Right renal cortex interstitium (tissue), 3 donors: ENCODE measurements at regions not wholly inside any gene's neighbourhood (a gene's known extent, or its start where the extent isn't known, plus 50 kb on each side); places are given as distances from the start of the nearest gene placed in this dataset.
"Not testable (repeated sequence)": the region's sequence is repeated elsewhere in the genome, so short reads cannot be mapped to it uniquely, and the experiment has no call there.

Experiments used
- DNase-seq, 3 donors: peaks; one replicate each; pipeline ENCODE4 v3.0.0-alpha.2; 2013; ENCODE audit warnings: low read depth in 3 of 3, low spot score in 2 of 3

GRCh38 chr2:122038816-122039215 is 283.4 kb downstream of the TSN start:
- DNase-seq: not testable (repeated sequence)

DNA sequence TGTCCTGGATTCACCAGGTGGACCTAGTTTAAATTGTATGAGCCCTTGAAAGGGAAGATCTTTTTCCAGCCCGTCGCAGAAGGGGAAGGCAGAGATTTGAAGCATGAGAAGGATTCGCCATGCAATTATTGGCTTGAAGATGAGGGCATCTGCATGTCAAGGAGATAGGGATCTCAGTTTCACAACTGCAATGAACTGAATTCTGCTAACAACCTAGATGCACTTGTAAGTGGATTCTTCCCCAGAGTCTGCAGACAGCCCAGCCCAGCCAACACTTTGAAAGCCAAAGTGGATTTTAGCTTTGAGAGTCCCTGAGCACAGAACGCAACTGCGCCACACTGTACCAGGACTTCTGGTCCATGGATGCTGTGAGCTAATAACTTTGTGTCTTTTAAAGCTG is 286.0 kb downstream of the TSN start:
- DNase-seq: no peak

GRCh38 chr2:122051659-122052058 is 296.2 kb downstream of the TSN start:
- DNase-seq: not testable (repeated sequence)

DNA sequence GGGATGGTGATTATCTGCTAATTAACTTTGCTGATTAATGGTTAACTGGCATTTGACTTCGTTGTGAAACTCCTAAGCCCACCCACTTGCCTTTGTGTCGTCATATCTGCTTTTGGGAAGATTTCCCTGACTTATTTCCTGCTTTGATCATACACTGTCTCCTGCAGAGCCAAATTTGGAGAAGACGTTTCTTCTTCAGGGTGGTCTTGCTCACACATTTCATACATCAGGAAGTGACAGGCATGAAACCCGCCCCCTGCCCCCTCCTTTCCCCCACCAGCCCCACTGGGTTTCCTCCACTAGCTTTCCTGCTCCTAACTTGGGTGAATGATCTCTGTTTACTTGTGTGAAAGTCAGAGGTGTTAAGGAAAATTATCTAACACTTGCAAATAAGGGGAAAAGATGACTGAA is 300.1 kb downstream of the TSN start:
- DNase-seq: no peak

DNA sequence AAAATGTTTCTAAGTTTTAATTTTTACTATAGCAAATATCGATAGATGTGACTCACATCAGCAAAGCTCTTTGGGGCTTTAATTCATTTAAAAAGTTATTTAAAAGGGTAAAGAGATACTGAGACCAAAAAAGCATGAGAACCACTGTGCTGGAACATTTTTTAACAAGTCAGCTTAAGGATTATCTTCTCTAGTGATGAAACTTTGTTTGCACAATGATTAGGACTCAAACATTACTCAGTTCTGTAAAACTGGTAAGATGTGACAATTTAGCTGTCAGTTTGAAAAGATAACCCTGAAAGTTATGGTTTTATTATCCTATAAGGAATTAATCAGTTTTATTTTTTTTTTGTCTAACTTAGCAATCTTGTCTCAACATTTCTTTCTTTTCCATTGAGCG is 301.4 kb downstream of the TSN start:
- DNase-seq: no peak

- DNase-seq: no peak
Measured at GRCh38 chr2:122061206-122061605, 305.8 kb downstream of the TSN start.

DNA sequence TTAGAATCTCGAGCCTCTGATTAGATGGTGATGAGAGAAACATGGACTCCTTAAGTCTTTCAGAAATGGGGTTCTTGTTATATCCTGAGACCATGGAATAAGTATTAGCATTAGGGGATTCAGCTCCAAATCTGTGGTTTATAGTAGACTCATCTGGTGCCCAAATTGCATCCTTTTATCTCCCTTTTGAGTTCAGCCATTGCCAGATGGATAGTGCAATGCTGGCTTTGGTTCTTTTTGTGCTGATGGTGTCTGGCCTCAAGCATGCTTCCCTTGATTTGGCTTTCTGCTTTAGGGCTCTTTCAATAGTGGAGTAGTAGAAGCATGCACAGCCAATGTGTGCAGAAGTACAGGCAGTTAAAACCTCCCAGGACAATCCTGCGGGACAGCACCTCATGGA is 306.4 kb downstream of the TSN start:
- no peak for DNase-seq

- no peak for DNase-seq
Measured at GRCh38 chr2:122062506-122062905, 307.1 kb downstream of the TSN start.

- DNase-seq: no peak
Measured at GRCh38 chr2:122063716-122064115, 308.3 kb downstream of the TSN start.

DNA sequence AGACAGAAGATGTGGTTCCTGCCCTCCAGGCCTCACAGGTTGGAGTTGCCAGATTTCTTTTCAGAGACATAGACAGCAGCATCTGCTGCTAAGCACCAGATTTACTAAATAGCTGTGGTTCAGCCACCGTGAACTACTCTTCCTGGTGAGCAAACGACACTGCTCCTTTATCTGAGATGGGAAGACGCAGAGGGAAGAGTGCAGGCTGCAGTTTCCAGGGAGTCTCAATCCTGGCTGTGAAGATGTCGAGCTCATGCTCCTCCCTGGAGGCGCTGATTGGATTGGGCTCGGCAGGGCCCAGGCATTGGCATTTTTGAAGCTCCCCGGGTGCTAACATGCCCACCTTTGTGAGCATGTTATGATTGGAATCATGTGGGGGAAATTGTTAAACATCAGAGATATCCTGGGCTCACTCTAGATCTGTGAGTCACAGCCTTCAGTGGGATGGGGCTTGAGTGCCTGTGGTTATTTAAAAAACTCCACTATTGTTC is 314.8 kb downstream of the TSN start:
- DNase-seq: no peak

DNA sequence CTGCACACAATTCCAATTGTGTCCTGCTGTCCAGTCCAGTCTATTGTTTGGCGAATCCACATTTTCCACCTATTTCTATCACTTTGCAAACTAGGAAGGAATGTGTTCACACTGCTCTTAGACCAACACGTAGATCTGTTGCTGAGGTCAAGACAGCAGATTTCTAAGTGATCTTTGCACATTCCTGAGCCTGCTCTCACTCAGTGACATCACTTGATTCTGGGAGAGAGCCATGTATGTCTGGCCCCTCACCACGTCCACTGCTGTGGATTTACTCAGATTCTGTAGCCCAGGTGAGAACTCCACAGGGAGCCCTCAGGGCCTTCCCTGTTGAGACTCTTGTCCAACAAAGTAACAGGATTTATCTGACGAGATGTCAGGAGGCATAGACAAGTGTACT is 317.2 kb downstream of the TSN start:
- DNase-seq: no peak

GRCh38 chr2:122074201-122074600 is 318.8 kb downstream of the TSN start:
- no peak for DNase-seq

GRCh38 chr2:122075381-122075780 is 319.9 kb downstream of the TSN start:
- no peak for DNase-seq

DNA sequence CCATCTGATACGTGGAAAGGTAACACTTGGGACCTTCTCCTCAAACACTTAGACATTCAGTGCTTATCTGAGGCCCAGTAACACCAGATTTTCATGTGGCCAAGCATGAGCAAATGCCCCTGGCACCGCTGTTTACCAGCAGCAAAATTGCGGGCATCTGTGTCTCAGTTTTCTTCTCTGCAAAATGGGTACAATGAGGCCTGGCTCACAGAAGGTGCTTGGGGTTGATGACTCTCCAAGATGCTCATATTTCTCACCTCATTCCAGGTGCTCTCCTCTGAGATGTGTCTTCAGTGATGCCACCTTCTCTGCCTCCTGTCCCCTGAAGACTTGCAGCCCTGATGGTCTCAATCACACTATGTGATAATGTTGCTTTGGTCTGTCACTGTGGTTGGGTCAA is 321.7 kb downstream of the TSN start:
- DNase-seq: no peak

- DNase-seq: no peak
Measured at GRCh38 chr2:122077771-122078170, 322.3 kb downstream of the TSN start.

DNA sequence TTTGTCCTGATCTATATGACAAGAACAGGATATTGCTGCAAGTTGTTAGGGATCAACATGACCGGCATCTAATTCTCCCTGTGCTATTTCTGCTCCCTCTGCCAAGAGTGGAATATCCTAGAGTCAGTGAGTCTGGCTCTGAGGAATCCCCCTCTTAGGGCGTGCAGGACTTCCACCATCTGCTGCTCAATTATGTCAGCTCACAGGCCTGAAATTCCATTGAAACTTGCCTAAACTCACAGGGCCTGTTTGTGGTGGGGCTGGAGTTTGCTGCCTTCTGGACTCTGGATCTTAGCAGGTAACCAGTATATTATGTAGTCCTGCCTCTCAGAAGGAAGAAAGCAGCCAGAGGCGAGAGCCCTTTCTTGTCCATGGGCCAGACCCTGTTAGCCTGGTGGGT is 323.0 kb downstream of the TSN start:
- DNase-seq: no peak

GRCh38 chr2:122079844-122080243 is 324.4 kb downstream of the TSN start:
- DNase-seq: no peak

DNA sequence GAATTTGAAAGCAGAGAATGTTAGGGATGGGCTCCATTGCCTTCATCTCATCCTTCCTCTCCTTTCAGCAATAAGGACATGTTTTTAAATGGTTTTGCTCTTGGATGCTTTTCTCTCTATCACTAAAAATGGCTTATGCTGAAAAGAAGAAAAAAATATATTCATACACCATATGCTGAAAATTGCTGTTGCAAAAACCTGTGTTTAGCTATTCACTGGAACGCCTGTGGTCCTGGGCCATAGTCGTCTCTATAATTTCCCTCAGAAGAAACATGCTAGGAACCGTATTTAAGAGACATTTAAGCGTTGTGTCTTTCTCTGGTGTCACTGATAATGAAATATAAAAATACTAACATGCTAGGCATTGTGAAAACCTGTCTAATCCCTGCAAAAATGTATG is 324.9 kb downstream of the TSN start:
- DNase-seq: no peak

GRCh38 chr2:122080871-122081270 is 325.4 kb downstream of the TSN start:
- no peak for DNase-seq

DNA sequence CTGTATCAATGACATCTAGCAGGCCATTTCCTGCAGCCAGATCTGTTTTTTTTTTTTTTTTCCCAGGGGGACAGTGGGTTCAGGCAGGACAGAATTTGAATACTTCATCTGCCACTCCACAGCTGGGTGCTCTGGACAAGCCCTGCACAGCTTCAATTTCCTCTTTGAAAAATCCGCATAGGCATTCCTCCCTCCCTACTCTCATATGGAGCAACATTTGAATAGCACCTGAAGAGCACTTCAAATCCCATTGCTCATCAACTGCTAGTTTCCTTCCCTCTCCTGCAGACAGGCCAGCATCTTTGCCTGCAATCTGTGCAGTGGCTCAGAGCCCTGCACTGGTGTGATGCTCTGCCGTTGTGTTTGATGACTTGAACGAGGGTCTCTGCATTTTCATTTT is 326.3 kb downstream of the TSN start:
- no peak for DNase-seq

DNA sequence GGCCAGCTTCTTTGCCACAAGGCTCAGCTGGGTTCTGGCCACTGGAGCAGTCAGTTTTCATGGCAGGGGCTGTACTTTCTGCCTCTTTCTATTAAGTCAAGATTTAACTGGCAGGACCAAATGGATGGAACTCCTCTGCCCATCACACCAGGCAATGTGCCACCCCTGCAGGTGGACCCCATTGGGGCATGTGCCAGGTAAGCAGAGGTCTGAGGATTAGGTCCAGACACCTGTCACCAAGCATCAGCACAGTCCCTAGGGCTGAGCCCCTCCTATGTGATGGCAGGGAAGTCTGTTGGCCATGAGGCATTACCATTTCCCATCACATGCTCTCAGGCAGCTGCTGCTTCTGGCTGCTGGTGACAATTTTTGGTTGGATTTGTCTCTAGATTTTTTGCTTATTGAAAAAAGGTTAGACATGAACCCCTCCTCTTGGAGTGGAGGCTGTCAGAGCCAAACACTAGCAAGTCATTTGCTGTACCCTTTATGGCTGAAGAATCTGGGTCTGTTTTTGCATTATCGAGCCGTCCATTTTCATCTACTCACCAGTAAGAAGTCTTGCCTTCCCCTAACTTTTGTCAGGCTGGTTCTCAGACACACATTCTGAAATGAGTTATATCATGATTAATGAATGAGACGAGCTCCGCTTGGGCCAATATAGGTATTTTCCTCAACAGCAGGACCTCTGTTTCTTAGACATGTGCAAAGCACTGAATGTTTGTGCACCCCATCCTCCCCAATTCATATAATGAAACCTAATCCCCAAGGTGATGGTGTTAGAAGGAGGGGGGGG is 328.0 kb downstream of the TSN start:
- no peak for DNase-seq

- not testable (repeated sequence) for DNase-seq
Measured at GRCh38 chr2:122085672-122086071, 330.2 kb downstream of the TSN start.

DNA sequence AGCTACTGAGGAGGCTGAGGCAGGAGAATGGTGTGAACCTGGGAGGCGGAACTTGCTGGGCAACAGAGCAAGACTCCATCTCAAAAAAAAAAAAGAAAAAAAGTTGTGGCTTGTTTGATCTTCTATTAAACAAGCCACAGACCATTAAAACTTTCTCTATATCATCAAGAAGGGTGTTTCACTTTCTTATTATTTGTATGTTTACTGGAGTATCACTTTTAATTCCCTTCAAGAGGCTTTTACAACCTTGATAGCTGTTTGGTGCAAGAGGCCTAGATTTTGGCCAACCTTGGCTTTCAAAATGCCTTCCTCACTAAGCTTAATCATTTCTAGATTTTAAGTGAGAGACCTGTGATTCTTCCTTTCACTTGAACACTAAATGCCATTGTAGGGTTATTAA is 339.1 kb downstream of the TSN start:
- DNase-seq: no peak
